HL-60 (cell line): ENCODE measurements at regions not wholly inside any gene's neighbourhood (a gene's known extent, or its start where the extent isn't known, plus 50 kb on each side); places are given as distances from the start of the nearest gene placed in this dataset.

Source experiments
- DNase-seq, 2 experiments: peaks; one replicate each; pipeline ENCODE4 v3.0.0-alpha.2; 2010 to 2020; ENCODE audit warnings: low read depth in 1 of 2, low spot score in 1 of 2
- H3K27ac ChIP-seq: fragments of 250-450 bp; sonication (Bioruptor Pico); replicated peaks from 2 replicates; pipeline ENCODE4 v1.5.1; 2020; ENCODE audit warnings: mild to moderate bottlenecking, moderate library complexity
- H3K27me3 ChIP-seq: fragments of 250-450 bp; sonication (Bioruptor Pico); 2 replicates; pipeline ENCODE4 v1.5.1; 2021; ENCODE audit warnings: mild to moderate bottlenecking, moderate library complexity; ENCODE audit not compliant: insufficient read depth, poor library complexity, severe bottlenecking
- H3K4me3 ChIP-seq: replicated peaks from 2 replicates; pipeline ENCODE4 v1.5.1; 2011; ENCODE audit warnings: mild to moderate bottlenecking, control low read depth, low read length; ENCODE audit not compliant: insufficient read depth
- CTCF ChIP-seq: IDR thresholded peaks from one replicate; pipeline ENCODE4 v1.5.1; 2011; ENCODE audit warnings: low read length, control low read depth, inconsistent platforms; ENCODE audit not compliant: insufficient read depth
- GABPA ChIP-seq: IDR thresholded peaks from 2 replicates; pipeline ENCODE4 v1.6.1; 2012; ENCODE audit warnings: low read depth
- POLR2AphosphoS5 ChIP-seq: IDR thresholded peaks from 2 replicates; pipeline ENCODE4 v1.6.1; 2012; ENCODE audit warnings: low read depth
- REST ChIP-seq: IDR thresholded peaks from 2 replicates; pipeline ENCODE4 v1.6.1; 2012; ENCODE audit warnings: low read depth; ENCODE audit not compliant: insufficient replicate concordance
- SPI1 ChIP-seq: IDR thresholded peaks from 2 replicates; pipeline ENCODE4 v1.6.1; 2012; ENCODE audit warnings: low read depth, mild to moderate bottlenecking, borderline replicate concordance

- H3K4me3 ChIP-seq = no peak overlapping the region
- no peak for TF ChIP-seq POLR2AphosphoS5
- TF ChIP-seq GABPA = no peak
- TF ChIP-seq CTCF = no peak
- no peak for TF ChIP-seq SPI1
- no peak for TF ChIP-seq REST
- no peak for DNase-seq
Measured at GRCh38 chr16:48864055-48864454, 254.1 kb upstream of the N4BP1 start.

GRCh38 chr16:48862087-48862532, 252.1 kb upstream of the N4BP1 start:
- H3K27me3 ChIP-seq = no peaks in the 10 kb centered on the region
- H3K27ac ChIP-seq = no peak overlapping the region
- no peak overlapping the region for H3K4me3 ChIP-seq
- no peak for TF ChIP-seq POLR2AphosphoS5
- no peak for TF ChIP-seq GABPA
- TF ChIP-seq REST = no peak
- no peak for TF ChIP-seq CTCF
- TF ChIP-seq SPI1 = no peak
- DNase-seq = no peak

More at GRCh38 chr16:48864055-48864454, 254.1 kb upstream of the N4BP1 start:
- no peak overlapping the region for H3K27ac ChIP-seq
- H3K27me3 ChIP-seq = no peaks in the 10 kb centered on the region

GRCh38 chr16:48860341-48860740, 250.4 kb upstream of the N4BP1 start:
- TF ChIP-seq SPI1 (no peak), REST (no peak), POLR2AphosphoS5 (no peak), GABPA (no peak)
- no peak for DNase-seq
- Histone ChIP-seq H3K27me3 (no peaks in the 10 kb centered on the region), H3K27ac (no peak overlapping the region), H3K4me3 (no peak overlapping the region)

GRCh38 chr16:48852951-48853350, 243.0 kb upstream of the N4BP1 start:
- no peak for TF ChIP-seq SPI1
- TF ChIP-seq GABPA = no peak
- no peak for TF ChIP-seq POLR2AphosphoS5
- no peak for TF ChIP-seq CTCF
- TF ChIP-seq REST = no peak
- Histone ChIP-seq H3K27me3 (no peaks in the 10 kb centered on the region), H3K27ac (no peak overlapping the region), H3K4me3 (no peak overlapping the region)
- DNase-seq = no peak
